OCI-LY1 (cell line): ENCODE measurements at regions not wholly inside any gene's neighbourhood (a gene's known extent, or its start where the extent isn't known, plus 50 kb on each side); places are given as distances from the start of the nearest gene placed in this dataset.

Experiments used
- EZH2 ChIP-seq: fragments of 200-600 bp; sonication (generic), shearing (Covaris generic); IDR thresholded peaks from 2 replicates; pipeline ENCODE4 v1.8.0; 2017; ENCODE audit warnings: borderline replicate concordance, mixed run types, mild to moderate bottlenecking, antibody characterized with exemption, low read length, moderate library complexity, mixed read lengths
- TF ChIP-seq, protein P1 (sequence below): fragments of 200-600 bp; sonication (generic), shearing (Covaris generic); IDR thresholded peaks from 2 replicates; pipeline ENCODE4 v1.5.1; 2017; ENCODE audit warnings: mild to moderate bottlenecking, antibody characterized with exemption, low read length, moderate library complexity, mixed read lengths

DNA sequence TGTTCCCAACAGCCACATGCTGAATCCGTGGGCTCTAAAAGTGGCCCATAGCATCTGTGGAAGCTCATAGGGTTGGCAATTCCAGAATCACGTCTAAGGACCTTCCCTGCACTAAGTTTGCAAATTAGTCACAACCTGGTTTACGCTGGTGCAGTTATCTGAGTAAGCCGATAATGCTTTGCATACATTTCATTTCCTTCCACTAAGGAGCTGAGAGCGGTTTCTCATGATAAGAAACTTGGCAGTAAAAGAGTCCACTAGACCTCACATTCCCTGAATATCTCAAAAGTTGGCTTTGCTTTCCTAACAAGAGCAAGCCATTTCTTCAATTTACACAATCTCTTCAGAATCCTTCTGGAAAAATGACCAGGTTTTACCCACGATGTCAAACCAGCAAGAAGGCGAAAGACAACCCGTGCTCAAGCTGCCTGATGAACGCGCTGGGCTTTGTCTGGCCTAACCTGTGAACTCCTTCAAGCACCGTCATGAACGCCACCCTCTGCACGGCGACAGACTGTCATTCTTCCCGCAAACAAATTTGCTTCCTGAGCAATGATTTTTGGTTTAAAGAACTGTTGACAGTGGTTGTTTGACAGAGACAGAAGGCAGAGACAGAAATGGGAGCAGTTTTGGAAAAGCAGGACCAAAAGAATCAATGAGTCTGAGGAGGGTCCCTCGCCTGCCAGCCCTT lies 73.0 kb upstream of the COPS8 start:
- TF ChIP-seq, protein P1, sequence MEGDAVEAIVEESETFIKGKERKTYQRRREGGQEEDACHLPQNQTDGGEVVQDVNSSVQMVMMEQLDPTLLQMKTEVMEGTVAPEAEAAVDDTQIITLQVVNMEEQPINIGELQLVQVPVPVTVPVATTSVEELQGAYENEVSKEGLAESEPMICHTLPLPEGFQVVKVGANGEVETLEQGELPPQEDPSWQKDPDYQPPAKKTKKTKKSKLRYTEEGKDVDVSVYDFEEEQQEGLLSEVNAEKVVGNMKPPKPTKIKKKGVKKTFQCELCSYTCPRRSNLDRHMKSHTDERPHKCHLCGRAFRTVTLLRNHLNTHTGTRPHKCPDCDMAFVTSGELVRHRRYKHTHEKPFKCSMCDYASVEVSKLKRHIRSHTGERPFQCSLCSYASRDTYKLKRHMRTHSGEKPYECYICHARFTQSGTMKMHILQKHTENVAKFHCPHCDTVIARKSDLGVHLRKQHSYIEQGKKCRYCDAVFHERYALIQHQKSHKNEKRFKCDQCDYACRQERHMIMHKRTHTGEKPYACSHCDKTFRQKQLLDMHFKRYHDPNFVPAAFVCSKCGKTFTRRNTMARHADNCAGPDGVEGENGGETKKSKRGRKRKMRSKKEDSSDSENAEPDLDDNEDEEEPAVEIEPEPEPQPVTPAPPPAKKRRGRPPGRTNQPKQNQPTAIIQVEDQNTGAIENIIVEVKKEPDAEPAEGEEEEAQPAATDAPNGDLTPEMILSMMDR = no peak
- TF ChIP-seq EZH2 = no peak
